HG03520 (cell line): ENCODE measurements at regions not wholly inside any gene's neighbourhood (a gene's known extent, or its start where the extent isn't known, plus 50 kb on each side); places are given as distances from the start of the nearest gene placed in this dataset.
"Not testable (repeated sequence)": the region's sequence is repeated elsewhere in the genome, so short reads cannot be mapped to it uniquely, and the experiment has no call there.

Source experiments
- ATAC-seq: cut with Tn5 transposase; IDR thresholded peaks from one replicate; pipeline ENCODE4 v1.9.1; 2021; ENCODE audit warnings: mild to moderate bottlenecking, moderate library complexity; ENCODE audit not compliant: unreplicated experiment

- ATAC-seq: no peak
These were observed 311.0 kb upstream of the RGS17 start for GRCh38 chr6:153442096-153442495.

- ATAC-seq: no peak
These were observed 306.1 kb upstream of the RGS17 start for GRCh38 chr6:153437193-153437592.

- no peak for ATAC-seq
These were observed 305.3 kb upstream of the RGS17 start for GRCh38 chr6:153436351-153436750.

- no peak for ATAC-seq
These were observed 304.7 kb upstream of the RGS17 start for GRCh38 chr6:153435787-153436186.

GRCh38 chr6:153425536-153425935 is 294.5 kb upstream of the RGS17 start:
- ATAC-seq: no peak

GRCh38 chr6:153424719-153425400 is 293.8 kb upstream of the RGS17 start:
- ATAC-seq: no peak

GRCh38 chr6:153412519-153412918 is 281.4 kb upstream of the RGS17 start:
- no peak for ATAC-seq

- no peak for ATAC-seq
These were observed 280.1 kb upstream of the RGS17 start for GRCh38 chr6:153411070-153411648.

- no peak for ATAC-seq
These were observed 274.8 kb upstream of the RGS17 start for GRCh38 chr6:153405931-153406330.

- ATAC-seq: no peak
These were observed 270.7 kb upstream of the RGS17 start for GRCh38 chr6:153401751-153402150.

GRCh38 chr6:153392156-153392555 is 261.1 kb upstream of the RGS17 start:
- no peak for ATAC-seq

GRCh38 chr6:153373869-153374268 is 242.8 kb upstream of the RGS17 start:
- ATAC-seq: no peak

- no peak for ATAC-seq
These were observed 237.0 kb upstream of the RGS17 start for GRCh38 chr6:153368131-153368530.

GRCh38 chr6:153367021-153367420 is 235.9 kb upstream of the RGS17 start:
- ATAC-seq: no peak

- ATAC-seq: no peak
These were observed 226.3 kb upstream of the RGS17 start for GRCh38 chr6:153357391-153357790.

- ATAC-seq: no peak
These were observed 209.5 kb upstream of the RGS17 start for GRCh38 chr6:153340568-153340967.

GRCh38 chr6:153334121-153334520 is 203.0 kb upstream of the RGS17 start:
- no peak for ATAC-seq

GRCh38 chr6:153331221-153331620 is 200.1 kb upstream of the RGS17 start:
- not testable (repeated sequence) for ATAC-seq

GRCh38 chr6:153328194-153328593 is 197.1 kb upstream of the RGS17 start:
- ATAC-seq: no peak

GRCh38 chr6:153325661-153326060 is 194.6 kb upstream of the RGS17 start:
- ATAC-seq: no peak

GRCh38 chr6:153312634-153313033 is 181.6 kb upstream of the RGS17 start:
- peak; percentile 85 for ATAC-seq

GRCh38 chr6:153309651-153310050 is 178.6 kb upstream of the RGS17 start:
- no peak for ATAC-seq

- ATAC-seq: no peak
These were observed 171.1 kb upstream of the RGS17 start for GRCh38 chr6:153302133-153302532.
